Mesenchymal stem cell (in vitro differentiated cells and primary cell): ENCODE measurements at regions not wholly inside any gene's neighbourhood (a gene's known extent, or its start where the extent isn't known, plus 50 kb on each side); places are given as distances from the start of the nearest gene placed in this dataset.

Source experiments
- DNase-seq: peaks from one replicate; pipeline ENCODE4 v3.0.0-alpha.2; 2013
- H2AFZ ChIP-seq: one replicate; pipeline ENCODE4 v1.6.1; 2013; ENCODE audit warnings: low read depth, mild to moderate bottlenecking, control low read depth, inconsistent platforms, low read length, moderate library complexity
- H2AK5ac ChIP-seq: 2 replicates; pipeline ENCODE4 v1.6.1; 2013; ENCODE audit warnings: low read length, moderate library complexity, mild to moderate bottlenecking, inconsistent platforms; ENCODE audit not compliant: severe bottlenecking
- H2BK120ac ChIP-seq: one replicate; pipeline ENCODE4 v1.6.1; 2013; ENCODE audit warnings: low read depth, mild to moderate bottlenecking, inconsistent platforms, low read length, moderate library complexity
- H2BK12ac ChIP-seq, 2 experiments: one replicate each; pipeline ENCODE4 v1.6.1; 2013; ENCODE audit warnings: inconsistent platforms in 2 of 2, low read length in 2 of 2, mild to moderate bottlenecking in 2 of 2, moderate library complexity in 2 of 2, control low read depth in 1 of 2
- H2BK15ac ChIP-seq: one replicate; pipeline ENCODE4 v1.6.1; 2013; ENCODE audit warnings: mild to moderate bottlenecking, low read depth, inconsistent platforms; ENCODE audit not compliant: poor library complexity, severe bottlenecking
- H2BK5ac ChIP-seq: 2 replicates; pipeline ENCODE4 v1.6.1; 2013; ENCODE audit warnings: low read depth, mild to moderate bottlenecking, low read length, control low read depth, inconsistent platforms; ENCODE audit not compliant: poor library complexity, severe bottlenecking
- H3K14ac ChIP-seq, 2 experiments: one replicate each; pipeline ENCODE4 v1.6.1; 2013; ENCODE audit warnings: inconsistent platforms in 2 of 2, low read length in 2 of 2, control low read depth in 1 of 2, mild to moderate bottlenecking in 1 of 2, moderate library complexity in 1 of 2
- H3K18ac ChIP-seq, 2 experiments: one replicate each; pipeline ENCODE4 v1.6.1; 2013; ENCODE audit warnings: inconsistent platforms in 2 of 2, low read length in 2 of 2, control low read depth in 1 of 2, low read depth in 1 of 2, mild to moderate bottlenecking in 1 of 2
- H3K23ac ChIP-seq, 2 experiments: one replicate each; pipeline ENCODE4 v1.6.1; 2013; ENCODE audit warnings: inconsistent platforms in 2 of 2, low read length in 2 of 2, mild to moderate bottlenecking in 2 of 2, moderate library complexity in 2 of 2, control low read depth in 1 of 2
- H3K27ac ChIP-seq: 2 replicates; pipeline ENCODE4 v1.5.1; 2013; ENCODE audit warnings: mild to moderate bottlenecking, moderate library complexity, low read length, control low read depth, inconsistent platforms; ENCODE audit not compliant: poor library complexity, severe bottlenecking
- H3K27me3 ChIP-seq, 2 experiments: 2 replicates each; pipeline versions ENCODE4 v1.6.1 to v1.7.0; 2013; ENCODE audit warnings: low read length in 2 of 2, mild to moderate bottlenecking in 2 of 2, moderate library complexity in 2 of 2, control low read depth in 1 of 2, inconsistent platforms in 1 of 2; ENCODE audit not compliant: control insufficient read depth in 1 of 2, insufficient read depth in 1 of 2
- H3K36me3 ChIP-seq, 2 experiments: 2 replicates each; pipeline versions ENCODE4 v1.6.1 to v1.7.0; 2013; ENCODE audit warnings: low read length in 2 of 2, control low read depth in 1 of 2, inconsistent platforms in 1 of 2, low read depth in 1 of 2, mild to moderate bottlenecking in 1 of 2; ENCODE audit not compliant: insufficient read depth in 2 of 2, control insufficient read depth in 1 of 2
- H3K4ac ChIP-seq, 2 experiments: one replicate each; pipeline ENCODE4 v1.6.1; 2013; ENCODE audit warnings: inconsistent platforms in 2 of 2, low read length in 2 of 2, mild to moderate bottlenecking in 2 of 2, moderate library complexity in 2 of 2, control low read depth in 1 of 2, low read depth in 1 of 2
- H3K4me1 ChIP-seq: 2 replicates; pipeline ENCODE4 v1.6.1; 2013; ENCODE audit warnings: low read depth, low read length, control low read depth; ENCODE audit not compliant: control insufficient read depth, insufficient read depth
- H3K4me2 ChIP-seq: 2 replicates; pipeline ENCODE4 v1.6.1; 2013; ENCODE audit warnings: low read length, mild to moderate bottlenecking, inconsistent platforms; ENCODE audit not compliant: poor library complexity, severe bottlenecking
- H3K4me3 ChIP-seq, 2 experiments: 2 replicates each; pipeline versions ENCODE4 v1.5.1 to v1.7.0; 2013; ENCODE audit warnings: low read length in 2 of 2, mild to moderate bottlenecking in 2 of 2, control low read depth in 1 of 2, low read depth in 1 of 2; ENCODE audit not compliant: insufficient read depth in 1 of 2
- H3K79me1 ChIP-seq: replicated peaks from 2 replicates; pipeline ENCODE4 v1.6.1; 2013; ENCODE audit warnings: mild to moderate bottlenecking, control low read depth, low read length, inconsistent platforms; ENCODE audit not compliant: poor library complexity, severe bottlenecking
- H3K9ac ChIP-seq: 2 replicates; pipeline ENCODE4 v1.7.0; 2013; ENCODE audit warnings: mild to moderate bottlenecking, low read length, moderate library complexity
- H3K9me3 ChIP-seq: 2 replicates; pipeline ENCODE4 v1.7.0; 2013; ENCODE audit warnings: mild to moderate bottlenecking, low read length; ENCODE audit not compliant: control insufficient read depth
- H4K8ac ChIP-seq: one replicate; pipeline ENCODE4 v1.6.1; 2013; ENCODE audit warnings: inconsistent platforms, mild to moderate bottlenecking, low read length, moderate library complexity
- H4K91ac ChIP-seq: one replicate; pipeline ENCODE4 v1.6.1; 2013; ENCODE audit warnings: mild to moderate bottlenecking, low read length, inconsistent platforms
- WGBS: methylation state at CpG from one replicate; pipeline ENCODE4 v1.1.7; 2013; ENCODE audit warnings: mixed read lengths; 5-methylcytosine and 5-hydroxymethylcytosine counted together

DNA sequence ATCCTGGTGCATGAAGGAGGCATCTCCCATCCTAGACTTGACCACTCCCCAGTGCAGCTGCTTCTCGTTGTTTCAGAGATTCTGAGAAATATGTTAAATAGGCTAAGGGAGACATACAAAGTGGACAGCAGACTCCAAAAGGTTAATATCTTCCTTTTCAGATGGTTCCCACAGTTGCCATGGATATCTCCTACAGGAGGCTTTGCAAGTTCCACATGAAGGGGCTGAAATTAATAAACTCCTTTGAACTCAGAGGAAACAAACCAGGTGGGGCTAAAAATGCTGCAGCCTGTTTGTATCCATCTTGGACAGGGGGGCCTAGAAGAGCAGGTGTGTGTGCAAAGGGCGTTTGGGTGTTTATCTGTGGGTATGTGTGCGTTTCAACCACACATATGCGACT lies 257.4 kb upstream of the XYLT1 start:
- no peak overlapping the region for H3K18ac ChIP-seq
- H2BK120ac ChIP-seq = no peak overlapping the region
- no peak overlapping the region for H3K14ac ChIP-seq
- no peak overlapping the region for H3K27ac ChIP-seq
- no peak for DNase-seq
- no peak overlapping the region for H2AFZ ChIP-seq
- H3K4ac ChIP-seq = no peak overlapping the region
- no peak overlapping the region for H4K8ac ChIP-seq
- H4K91ac ChIP-seq = no peak overlapping the region
- no peak overlapping the region for H3K23ac ChIP-seq
- no peak overlapping the region for H3K4me2 ChIP-seq
- peaks cover 0 to 6% of the 10 kb centered on the region in 2 experiments for H3K27me3 ChIP-seq
- no peaks in the 10 kb centered on the region for H3K79me1 ChIP-seq
- H3K9ac ChIP-seq = no peak overlapping the region
- H3K4me3 ChIP-seq = no peak overlapping the region
- 62% methylated on average over 3 of the region's 4 CpGs for WGBS
- H3K36me3 ChIP-seq = no peaks in the 10 kb centered on the region
- no peak overlapping the region for H2BK15ac ChIP-seq
- peaks cover 4% of the 10 kb centered on the region for H3K9me3 ChIP-seq
- no peak overlapping the region for H2BK5ac ChIP-seq
- no peak overlapping the region for H2BK12ac ChIP-seq
- H2AK5ac ChIP-seq = no peak overlapping the region
- H3K4me1 ChIP-seq = peaks cover 1% of the 10 kb centered on the region

DNA sequence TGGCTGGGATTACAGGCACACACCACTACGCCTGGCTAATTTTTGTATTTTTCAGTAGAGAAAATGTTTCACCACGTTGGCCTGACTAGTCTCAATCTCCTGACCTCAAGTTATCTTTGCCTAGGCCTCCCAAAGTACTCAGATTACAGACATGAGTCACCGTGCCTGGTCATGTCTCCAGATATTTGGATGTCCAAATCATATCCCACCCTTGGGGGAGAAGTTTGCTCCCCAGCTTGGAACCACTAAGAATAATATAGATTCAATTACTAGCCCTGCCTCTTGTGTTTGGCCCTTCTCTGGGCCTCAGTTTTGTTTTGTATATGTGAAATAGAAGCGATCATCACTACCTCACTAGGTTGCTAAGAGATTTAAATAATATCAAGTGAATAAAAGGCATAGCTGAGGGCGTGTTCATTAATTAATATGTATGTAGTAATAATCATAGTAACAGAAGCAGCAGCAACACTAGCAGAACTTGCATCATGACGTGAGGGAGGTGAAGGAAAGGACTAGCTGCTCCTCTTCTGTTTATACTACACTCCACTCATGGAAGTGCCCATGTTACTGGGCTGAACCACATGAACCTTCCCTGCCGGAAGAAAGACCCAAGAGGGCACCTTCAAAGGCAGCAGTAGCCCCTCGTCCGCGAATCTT lies 253.6 kb upstream of the XYLT1 start:
- no peak for DNase-seq
- Histone ChIP-seq H3K4me3 (no peak overlapping the region), H3K4me2 (no peak overlapping the region), H3K27me3 (no peaks in the 10 kb centered on the region), H3K23ac (no peak overlapping the region), H3K27ac (no peak overlapping the region), H3K9ac (peak overlapping the region; percentile 55), H3K14ac (no peak overlapping the region), H4K91ac (no peak overlapping the region), H2BK15ac (no peak overlapping the region), H2AFZ (no peak overlapping the region), H2BK5ac (no peak overlapping the region), H3K4ac (no peak overlapping the region), H3K9me3 (no peaks in the 10 kb centered on the region), H2AK5ac (no peak overlapping the region), H3K36me3 (no peaks in the 10 kb centered on the region), H3K79me1 (no peaks in the 10 kb centered on the region), H4K8ac (no peak overlapping the region), H2BK120ac (no peak overlapping the region), H2BK12ac (no peak overlapping the region), H3K4me1 (peaks cover 1% of the 10 kb centered on the region), H3K18ac (no peak overlapping the region)
- 69% methylated on average over 8 of the region's 10 CpGs for WGBS

DNA sequence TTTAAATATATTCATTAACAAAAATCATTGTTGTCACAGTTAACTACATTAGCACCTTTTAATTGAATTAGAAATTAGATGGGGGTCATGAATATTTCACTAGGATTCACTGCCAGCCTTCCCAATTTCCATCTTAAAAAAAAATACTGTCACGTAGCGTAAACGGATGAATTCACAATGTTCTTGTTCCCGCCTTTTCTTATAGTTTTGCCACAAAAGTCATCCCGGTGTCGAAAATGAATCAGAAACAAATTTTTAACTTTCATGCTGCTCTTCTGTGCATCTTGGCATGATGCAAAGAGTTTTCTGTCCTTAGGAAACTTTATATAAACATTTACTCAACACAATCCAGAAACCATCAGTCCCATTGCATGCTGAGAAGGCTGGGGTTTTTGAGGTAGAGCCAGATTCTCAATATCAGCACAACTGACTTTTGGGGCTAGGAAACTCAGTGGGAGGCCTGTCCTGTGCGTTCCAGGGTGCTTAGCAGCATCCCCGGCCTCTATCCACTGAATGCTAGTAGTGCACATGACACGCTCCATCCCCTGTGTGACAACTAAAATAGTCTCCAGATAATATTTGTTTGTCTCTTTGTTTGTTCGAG lies 252.9 kb upstream of the XYLT1 start:
- Histone ChIP-seq H4K91ac (no peak overlapping the region), H2BK5ac (no peak overlapping the region), H3K23ac (no peak overlapping the region), H2BK120ac (no peak overlapping the region), H2AFZ (no peak overlapping the region), H3K18ac (no peak overlapping the region), H2AK5ac (no peak overlapping the region), H3K4me2 (no peak overlapping the region), H3K4me3 (no peak overlapping the region), H3K27me3 (no peaks in the 10 kb centered on the region), H3K4ac (no peak overlapping the region), H3K36me3 (no peaks in the 10 kb centered on the region), H3K14ac (no peak overlapping the region), H3K4me1 (peaks cover 1% of the 10 kb centered on the region), H3K9ac (peak overlapping the region; percentile 55), H3K27ac (no peak overlapping the region), H3K79me1 (no peaks in the 10 kb centered on the region), H4K8ac (no peak overlapping the region), H2BK15ac (no peak overlapping the region), H2BK12ac (no peak overlapping the region), H3K9me3 (no peaks in the 10 kb centered on the region)
- DNase-seq = no peak
- 67% methylated on average over 8 of the region's 10 CpGs for WGBS

DNA sequence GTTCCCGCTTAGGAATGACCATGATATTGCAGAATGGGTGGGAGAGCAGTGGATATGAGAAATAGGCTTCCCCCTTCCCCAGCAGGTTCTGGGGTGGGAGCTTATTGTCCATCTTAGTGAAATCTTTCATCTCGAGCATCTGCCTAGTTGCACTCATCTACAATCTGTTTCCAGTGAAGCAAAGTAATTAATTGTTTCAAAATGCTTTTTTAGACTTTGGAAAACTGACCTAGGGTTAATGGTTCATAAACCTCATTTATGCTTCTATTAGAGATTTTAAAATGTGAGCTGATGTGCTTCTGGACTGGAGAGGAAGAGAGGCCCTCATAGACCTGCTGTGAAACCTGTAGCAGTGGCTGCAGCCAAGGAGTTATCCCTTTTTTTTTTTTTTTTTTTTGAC lies 247.7 kb upstream of the XYLT1 start:
- Histone ChIP-seq H2BK5ac (no peak overlapping the region), H2BK15ac (no peak overlapping the region), H3K27ac (no peak overlapping the region), H4K91ac (no peak overlapping the region), H3K36me3 (no peaks in the 10 kb centered on the region), H3K9ac (no peak overlapping the region), H4K8ac (no peak overlapping the region), H3K4me1 (no peaks in the 10 kb centered on the region), H2BK12ac (no peak overlapping the region), H2BK120ac (no peak overlapping the region), H3K14ac (no peak overlapping the region), H3K9me3 (no peaks in the 10 kb centered on the region), H3K18ac (no peak overlapping the region), H2AK5ac (no peak overlapping the region), H3K79me1 (no peaks in the 10 kb centered on the region), H2AFZ (no peak overlapping the region), H3K23ac (no peak overlapping the region), H3K4ac (no peak overlapping the region), H3K4me3 (no peak overlapping the region), H3K4me2 (no peak overlapping the region), H3K27me3 (no peaks in the 10 kb centered on the region)
- WGBS = 88% methylated on average over 1 of the region's 2 CpGs
- no peak for DNase-seq
